HG03066 (cell line): ENCODE measurements at regions not wholly inside any gene's neighbourhood (a gene's known extent, or its start where the extent isn't known, plus 50 kb on each side); places are given as distances from the start of the nearest gene placed in this dataset.
"Not testable (repeated sequence)": the region's sequence is repeated elsewhere in the genome, so short reads cannot be mapped to it uniquely, and the experiment has no call there.

Experiments
- ATAC-seq: cut with Tn5 transposase; IDR thresholded peaks from one replicate; pipeline ENCODE4 v1.9.1; 2021; ENCODE audit warnings: low read depth; ENCODE audit not compliant: unreplicated experiment

DNA sequence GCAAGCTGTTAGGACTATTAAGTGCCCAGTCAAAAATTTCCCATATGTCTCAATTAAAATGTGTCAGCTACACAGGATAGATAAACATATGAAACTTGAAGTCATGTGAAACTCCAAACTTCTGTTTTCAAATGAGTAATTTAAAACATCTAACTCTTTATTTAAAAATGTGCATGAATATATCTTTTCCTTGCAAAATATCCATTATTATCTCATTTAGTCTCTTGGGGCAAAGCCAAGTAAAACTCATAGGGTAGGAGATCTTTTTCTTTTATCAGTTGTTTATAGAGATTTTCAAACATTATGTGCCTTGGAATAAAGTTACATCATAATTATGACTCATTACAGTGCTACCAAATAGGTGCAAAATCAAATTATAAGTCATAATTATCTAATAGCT is 2020.1 kb upstream of the PRR20A start:
- ATAC-seq = no peak

DNA sequence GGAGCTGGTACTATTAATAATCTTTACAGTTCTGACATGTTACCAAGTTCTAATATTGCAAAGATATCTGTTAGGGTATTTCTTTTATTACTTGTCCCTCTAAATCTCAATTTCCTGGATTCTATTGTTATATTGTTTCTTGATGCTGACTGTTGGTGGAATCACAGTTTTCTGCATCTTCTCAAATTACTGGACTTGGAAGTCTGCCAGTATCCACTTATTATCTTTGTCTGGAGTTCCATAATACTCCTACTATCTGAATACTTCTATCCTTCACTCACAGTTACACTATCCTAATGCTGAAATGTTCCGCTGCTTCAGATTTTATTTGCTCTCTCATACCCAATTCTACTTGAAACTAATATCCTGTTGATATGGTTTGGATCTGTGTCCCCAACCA is 1985.7 kb upstream of the PRR20A start:
- no peak for ATAC-seq

GRCh38 chr13:55159765-55160164 is 1981.0 kb upstream of the PRR20A start:
- ATAC-seq = no peak

GRCh38 chr13:55160867-55161266 is 1979.9 kb upstream of the PRR20A start:
- ATAC-seq = no peak

DNA sequence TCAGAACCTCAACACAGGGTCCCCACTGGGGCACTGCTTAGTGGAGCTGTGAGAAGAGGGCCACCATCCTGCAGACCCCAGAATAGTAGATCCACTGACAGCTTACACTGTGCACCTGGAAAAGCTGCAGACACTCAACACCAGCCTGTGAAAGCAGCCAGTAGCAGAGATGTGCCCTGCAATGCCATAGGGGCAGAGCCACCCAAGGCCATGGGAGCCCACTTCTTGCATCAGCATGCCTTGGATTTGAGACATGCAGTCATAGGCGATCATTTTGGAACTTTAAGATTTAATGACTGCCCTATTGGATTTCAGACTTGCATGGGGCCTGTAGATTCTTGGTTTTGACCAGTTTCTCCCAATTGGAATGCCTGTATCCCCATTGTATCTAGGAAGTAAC is 1962.1 kb upstream of the PRR20A start:
- not testable (repeated sequence) for ATAC-seq

GRCh38 chr13:55190996-55191395 is 1949.7 kb upstream of the PRR20A start:
- ATAC-seq = no peak

- no peak for ATAC-seq
Measured at GRCh38 chr13:55199134-55199533, 1941.6 kb upstream of the PRR20A start.

- no peak for ATAC-seq
Measured at GRCh38 chr13:55214841-55215345, 1925.8 kb upstream of the PRR20A start.

- no peak for ATAC-seq
Measured at GRCh38 chr13:55219538-55219937, 1921.2 kb upstream of the PRR20A start.

DNA sequence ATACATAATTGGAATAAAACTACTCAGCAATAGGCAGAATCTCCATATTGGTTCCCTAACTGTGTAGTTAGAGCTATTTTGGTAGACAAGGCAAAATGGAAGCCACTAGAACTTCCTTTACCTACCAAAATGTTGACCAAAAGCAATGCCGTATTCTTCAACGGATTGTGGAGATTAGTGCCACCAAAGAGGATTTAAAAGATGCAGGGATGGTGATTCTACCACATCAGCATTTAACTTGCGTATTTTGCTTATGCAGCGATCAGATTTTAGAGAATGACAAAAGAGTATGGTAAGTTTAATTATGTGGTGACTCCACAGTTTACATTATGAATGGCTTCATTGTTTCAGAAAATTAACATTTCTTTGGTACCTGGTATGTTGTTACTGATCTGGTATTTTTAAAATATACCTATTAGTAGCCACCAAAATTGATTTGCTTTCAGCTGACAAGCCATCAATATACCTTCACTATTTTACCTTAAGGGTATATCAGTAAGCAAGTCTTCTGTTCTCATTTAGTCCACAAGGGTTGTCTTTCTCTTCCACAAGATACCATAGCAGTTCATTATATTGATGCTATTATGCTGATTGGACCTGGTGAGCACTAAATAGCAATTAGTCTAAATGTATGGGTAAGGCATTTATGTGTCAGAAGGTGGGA is 1910.7 kb upstream of the PRR20A start:
- ATAC-seq = no peak

DNA sequence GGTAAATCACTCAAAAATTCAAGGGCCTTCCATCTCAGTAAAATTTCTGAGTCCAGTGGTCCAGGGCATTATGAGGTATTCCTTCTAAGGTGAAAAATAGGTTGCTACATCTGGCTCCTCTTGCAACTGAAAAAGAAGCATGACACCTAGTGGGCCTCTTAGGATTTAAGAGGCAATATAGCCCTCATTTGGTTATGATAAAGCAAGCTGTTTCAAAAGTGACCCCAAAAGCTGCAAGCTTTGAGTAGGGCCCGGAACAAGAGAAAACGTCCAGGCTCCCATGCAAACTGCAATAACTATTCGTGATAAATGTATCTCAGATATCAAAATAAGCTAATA is 1910.2 kb upstream of the PRR20A start:
- no peak for ATAC-seq

GRCh38 chr13:55234311-55234710 is 1906.4 kb upstream of the PRR20A start:
- ATAC-seq = no peak

GRCh38 chr13:55245005-55245644 is 1895.6 kb upstream of the PRR20A start:
- no peak for ATAC-seq

DNA sequence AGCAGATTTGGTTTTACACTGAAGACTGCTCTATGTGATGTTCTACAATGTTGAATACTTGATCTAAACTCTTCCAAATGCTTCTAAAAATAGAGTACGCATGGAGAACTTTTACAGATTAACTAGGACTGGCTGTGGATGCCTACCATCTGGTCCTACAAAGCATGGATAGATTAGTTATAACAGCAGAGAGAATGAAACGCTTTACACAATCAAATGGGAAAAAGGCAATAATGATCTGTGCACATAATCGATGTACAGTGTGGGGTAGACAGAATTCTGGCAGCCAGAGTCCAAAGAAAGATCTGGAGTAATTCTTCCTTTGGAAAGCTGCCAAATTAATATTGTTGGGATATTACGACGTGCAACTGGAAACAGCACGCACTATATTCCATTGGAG is 1885.5 kb upstream of the PRR20A start:
- no peak for ATAC-seq

- ATAC-seq = no peak
Measured at GRCh38 chr13:55263045-55263444, 1877.7 kb upstream of the PRR20A start.

- no peak for ATAC-seq
Measured at GRCh38 chr13:55266644-55267043, 1874.1 kb upstream of the PRR20A start.

- no peak for ATAC-seq
Measured at GRCh38 chr13:55298201-55298600, 1842.5 kb upstream of the PRR20A start.

DNA sequence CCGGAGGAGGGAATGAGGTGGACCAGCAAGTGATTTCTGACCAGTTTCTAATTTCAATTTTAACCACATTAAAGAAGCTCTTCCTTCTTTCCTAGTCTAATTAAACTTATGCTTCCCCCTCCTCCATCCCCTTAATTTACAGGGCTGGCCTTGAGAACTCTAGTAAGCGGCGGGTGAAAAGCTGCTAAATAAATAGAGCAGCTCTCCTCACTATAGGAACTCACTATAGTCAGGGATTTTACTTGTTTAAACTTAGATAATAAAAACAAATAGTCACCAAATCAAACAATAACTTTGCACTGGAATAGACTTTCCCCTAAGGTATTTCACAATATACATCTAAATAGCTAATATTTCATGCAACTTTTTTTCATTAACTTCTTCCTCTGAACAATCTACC is 1838.2 kb upstream of the PRR20A start:
- no peak for ATAC-seq

DNA sequence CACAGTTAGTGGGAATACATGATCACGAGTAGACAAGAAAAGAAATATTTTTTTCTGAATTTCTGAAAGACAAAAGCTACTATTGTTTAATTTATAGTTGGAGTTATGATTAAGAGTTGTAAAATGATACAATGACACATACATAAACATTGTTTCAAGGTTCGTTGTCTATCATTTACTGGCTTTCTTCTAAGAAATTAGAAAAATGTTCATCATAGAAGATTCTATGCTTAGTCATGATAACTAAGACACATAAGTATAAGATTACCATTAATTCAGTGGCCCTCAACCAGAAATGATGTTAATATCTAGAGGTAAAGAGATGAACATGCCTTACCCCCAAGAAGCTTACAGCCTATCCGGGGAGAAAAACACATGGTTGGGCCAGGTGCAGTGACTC is 1832.8 kb upstream of the PRR20A start:
- ATAC-seq = no peak

DNA sequence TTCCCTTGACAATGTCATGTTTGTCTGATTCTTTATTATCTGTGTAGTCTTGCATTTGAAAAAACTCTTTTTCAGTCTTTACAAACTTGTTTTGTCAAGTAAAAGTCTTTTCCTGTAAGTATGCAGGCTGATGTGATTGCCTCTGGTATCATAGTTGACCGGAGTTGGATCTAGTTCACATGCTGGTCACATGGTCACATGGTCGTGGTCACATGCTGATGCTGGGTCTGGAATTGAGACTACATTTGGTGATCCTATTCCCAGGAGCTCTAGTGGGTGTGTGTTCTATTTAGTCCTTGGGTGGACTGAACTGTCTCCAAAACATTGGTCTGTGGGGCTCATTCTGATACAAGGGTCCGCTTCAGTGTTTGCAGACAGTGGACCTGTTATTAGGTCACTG is 1798.8 kb upstream of the PRR20A start:
- ATAC-seq = no peak

GRCh38 chr13:55345224-55345623 is 1795.5 kb upstream of the PRR20A start:
- no peak for ATAC-seq

DNA sequence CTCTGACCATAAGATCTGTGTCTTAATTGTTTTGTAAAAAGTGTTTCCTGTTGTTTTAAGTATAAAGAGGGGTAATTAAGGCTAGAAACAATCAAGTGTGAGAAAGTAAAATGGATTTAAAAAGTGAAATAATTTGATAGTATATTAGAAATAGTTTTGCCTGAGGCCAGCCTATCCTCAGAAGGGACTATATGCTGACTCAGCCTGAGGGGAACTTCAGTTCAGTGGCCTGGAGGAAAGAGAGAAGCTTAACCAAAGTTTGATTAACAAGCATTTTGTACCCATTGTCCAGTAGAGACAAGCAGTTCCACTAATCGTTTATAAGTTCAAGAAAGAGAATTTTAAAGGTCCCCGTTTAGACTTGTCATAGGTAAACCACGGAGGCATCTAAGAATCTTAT is 1793.2 kb upstream of the PRR20A start:
- no peak for ATAC-seq
